HG02588 (cell line): ENCODE measurements at regions not wholly inside any gene's neighbourhood (a gene's known extent, or its start where the extent isn't known, plus 50 kb on each side); places are given as distances from the start of the nearest gene placed in this dataset.

Source experiments
- ATAC-seq: cut with Tn5 transposase; IDR thresholded peaks from one replicate; pipeline ENCODE4 v1.9.1; 2021; ENCODE audit warnings: mild to moderate bottlenecking, moderate library complexity; ENCODE audit not compliant: unreplicated experiment

DNA sequence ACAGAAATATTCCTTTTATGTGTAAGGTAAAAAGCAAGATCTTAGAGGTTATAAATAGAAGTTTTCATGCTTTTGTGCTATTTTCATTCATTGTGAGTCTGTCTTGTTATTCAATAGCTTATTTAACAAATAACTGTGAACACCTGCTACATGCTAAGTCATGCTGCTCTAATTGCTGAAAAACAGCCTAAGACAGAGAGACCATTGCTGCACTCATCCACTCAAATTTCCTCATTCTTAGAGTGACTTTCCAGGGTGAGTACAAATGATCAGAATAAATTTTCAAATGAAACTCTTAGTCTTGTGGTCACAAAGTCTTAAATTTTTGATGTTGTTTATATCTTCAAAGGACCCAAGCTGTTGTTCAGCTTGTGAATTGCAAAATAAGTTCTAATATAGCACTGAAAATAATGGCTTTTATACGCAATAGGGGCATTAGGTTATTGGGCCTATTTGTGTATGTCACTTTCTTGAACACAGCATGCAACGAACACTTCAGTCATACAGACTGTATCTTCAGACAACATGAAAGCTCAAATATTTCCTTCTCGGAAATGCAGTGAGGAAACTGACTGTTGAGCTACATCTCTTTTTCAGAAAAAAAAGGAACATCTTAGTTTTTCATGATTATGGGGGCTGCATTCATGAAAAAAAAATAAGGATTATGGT is 247.9 kb upstream of the PCDH15 start:
- no peak for ATAC-seq

DNA sequence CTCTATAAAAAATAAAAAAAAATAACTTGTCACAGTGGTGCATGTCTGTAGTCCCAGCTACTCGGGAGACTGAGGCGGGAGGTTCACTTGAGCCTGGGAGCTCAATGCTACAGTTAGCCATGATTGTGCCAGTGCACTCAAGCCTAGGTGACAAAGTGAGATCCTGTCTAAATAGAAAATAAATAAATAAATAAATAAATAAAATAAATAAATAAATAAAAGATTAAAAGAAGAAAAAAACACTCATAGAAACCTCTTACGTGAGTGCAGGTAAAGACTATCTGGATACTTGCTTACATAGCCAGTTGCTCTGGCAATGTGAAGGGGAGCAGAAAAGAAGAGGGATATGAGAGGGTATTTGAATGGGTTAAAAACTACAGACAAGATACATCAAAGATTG is 242.5 kb upstream of the PCDH15 start:
- no peak for ATAC-seq

DNA sequence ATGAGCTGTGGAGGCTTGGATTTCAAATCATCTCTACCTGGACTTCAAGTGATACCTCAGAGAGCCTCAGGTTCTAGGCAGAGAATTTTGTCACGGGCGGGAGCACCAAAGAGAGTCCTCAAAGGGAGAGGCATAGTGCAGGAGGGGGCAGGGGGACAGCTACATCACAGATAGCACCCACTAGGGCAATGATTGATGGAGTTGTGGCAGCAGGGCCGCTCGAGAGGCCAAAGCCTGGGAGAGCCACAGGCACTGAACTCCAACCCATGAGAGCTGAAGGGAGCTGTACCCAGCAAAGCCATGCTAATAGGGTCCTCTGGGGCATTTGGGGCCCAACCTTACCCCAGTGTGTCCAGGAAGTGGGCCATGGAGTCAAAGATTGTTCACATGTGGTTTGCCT is 232.0 kb upstream of the PCDH15 start:
- ATAC-seq: no peak

DNA sequence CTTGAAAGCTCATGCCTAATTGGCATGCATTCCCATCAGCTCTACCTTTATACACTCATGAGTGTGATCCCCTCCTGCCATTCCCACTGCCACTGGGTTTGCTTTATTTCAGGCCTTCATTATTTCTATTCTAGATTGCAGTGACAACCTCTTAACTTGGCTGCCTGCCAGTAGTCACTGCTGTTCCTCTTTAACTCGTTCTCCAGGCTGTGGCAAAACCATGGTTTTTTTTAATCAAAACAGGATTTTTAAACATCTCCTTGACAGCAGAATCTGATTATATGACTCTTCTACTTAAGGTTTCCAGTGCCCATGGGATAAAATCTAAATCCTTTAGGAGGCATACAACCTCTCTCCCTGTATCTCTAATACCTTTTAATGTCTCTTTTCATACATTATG is 223.7 kb upstream of the PCDH15 start:
- no peak for ATAC-seq

DNA sequence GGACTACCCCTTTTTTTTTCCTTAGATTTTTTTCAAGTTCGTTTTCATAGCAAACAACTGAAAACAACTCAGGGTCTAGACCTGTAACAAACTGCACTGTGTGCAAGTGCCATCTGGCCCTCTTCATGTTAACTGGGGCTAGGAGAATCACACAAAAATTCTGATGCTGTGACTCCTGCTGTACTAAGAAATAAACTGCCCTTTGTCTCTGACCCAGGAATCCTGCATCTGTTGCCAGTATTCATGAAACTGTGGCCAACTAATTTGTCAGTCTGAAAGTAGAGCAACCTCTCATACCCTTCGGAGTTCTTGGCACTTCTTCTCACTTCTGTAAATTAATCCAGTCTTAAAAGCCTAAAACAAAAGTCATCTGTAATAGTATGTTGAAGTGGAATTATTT is 218.4 kb upstream of the PCDH15 start:
- ATAC-seq: no peak

DNA sequence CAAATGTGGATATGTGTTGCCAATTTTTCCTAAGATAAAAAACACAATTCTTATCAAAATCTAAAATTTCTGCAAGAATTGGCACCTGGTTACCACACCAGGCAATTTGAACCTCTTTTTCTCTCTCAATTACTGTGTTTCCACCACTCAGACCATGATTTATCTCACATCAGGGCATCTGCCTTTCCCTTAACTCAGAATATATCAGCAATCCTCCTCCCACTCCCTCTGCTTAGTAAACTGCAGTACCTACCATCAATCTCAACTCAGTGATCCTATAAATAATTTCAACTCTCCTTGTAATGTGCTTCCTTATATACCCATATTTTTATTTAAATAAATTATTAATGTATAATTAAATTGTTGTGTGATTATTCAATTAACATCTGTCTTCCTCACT is 212.3 kb upstream of the PCDH15 start:
- ATAC-seq: no peak

DNA sequence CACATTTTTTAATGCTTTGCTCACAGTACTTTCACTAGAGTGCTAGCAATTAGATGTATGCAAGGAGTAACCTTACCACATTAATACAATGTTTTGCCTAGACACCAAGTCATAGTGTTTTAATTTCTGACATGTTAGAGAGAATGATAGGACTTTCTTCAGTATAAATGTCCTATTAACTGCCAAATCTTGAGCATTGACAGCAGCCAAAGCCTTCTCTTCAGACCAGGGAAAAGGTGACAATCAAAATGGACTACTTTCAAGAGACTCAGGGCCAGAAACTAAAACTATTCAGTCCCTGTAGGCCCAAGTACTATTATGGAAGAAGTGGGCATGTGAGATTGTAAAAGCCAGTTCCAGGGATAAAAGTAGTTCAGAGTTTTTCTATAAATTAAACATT is 201.4 kb upstream of the PCDH15 start:
- no peak for ATAC-seq

DNA sequence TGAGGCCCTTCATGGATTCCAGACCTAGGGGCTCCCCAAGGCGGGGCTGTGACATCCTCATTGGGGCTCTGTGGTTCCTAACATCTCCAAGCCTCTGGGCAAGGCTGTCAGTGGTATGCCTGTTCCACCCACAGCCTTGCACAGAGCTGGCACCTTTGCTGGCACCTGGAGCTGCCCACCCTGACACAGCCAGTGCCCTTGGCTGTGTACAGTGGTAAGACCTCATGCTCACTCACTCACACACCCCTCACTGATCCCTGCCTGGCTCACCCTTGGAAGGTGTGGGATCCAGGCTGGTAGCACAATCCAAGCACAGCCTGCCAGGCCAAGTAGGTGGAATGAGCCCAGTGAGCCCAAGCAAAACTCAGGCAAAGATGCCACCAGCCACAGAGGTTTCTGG is 200.4 kb upstream of the PCDH15 start:
- no peak for ATAC-seq

DNA sequence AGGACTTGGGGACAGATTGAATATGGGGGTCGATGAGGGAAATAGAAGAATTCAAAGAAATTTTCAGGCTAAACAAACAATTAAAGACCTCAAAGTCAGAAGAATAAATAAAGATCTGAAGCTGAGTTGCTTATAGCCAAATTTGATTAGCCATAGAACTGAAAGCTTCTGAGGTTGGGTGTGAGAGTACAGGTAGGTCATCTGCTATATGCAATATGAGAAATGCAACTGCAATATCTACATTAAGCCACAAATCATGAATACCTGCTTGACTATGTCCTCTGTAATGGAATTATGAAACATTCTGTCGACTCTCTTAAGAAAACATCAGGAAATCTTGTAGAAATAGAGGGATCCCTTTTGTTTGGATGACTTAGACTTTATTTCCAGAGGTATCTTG is 192.1 kb upstream of the PCDH15 start:
- ATAC-seq: no peak

DNA sequence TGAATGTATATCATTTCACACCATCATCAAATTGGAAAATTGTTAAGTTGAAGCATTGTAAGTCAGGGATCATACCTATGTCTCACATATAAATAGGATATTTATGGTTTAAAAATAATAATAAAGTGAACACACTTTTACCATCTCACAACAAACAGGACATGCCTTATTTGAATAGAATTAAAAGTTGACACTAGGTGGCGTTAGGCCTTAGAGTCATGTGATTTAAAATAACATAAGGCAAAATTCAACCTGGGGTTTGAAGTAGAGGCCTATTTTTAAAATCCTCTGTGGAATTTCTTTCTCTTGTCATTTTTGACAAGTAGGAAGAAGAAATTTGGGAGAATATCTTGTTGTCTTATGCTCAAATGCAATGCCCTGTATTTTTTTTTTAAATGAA is 184.7 kb upstream of the PCDH15 start:
- no peak for ATAC-seq

DNA sequence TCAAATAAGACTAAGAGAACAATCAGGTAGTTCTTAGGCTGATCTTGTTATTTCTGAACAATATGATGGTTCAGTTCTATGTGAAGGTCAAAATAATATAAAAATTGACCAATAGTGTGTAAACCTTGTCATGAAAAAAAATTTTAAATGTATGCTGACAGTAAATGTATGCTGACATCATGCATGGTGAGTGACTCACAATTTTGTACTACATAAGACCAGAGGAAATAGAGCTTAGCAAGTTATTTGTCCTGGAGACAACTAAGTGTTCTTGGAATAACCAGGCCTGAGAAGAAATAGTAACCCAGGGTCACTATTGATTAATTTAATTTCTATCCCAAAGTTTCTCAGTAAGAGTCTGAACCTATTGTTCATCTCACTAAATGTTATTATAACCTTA is 182.2 kb upstream of the PCDH15 start:
- no peak for ATAC-seq

DNA sequence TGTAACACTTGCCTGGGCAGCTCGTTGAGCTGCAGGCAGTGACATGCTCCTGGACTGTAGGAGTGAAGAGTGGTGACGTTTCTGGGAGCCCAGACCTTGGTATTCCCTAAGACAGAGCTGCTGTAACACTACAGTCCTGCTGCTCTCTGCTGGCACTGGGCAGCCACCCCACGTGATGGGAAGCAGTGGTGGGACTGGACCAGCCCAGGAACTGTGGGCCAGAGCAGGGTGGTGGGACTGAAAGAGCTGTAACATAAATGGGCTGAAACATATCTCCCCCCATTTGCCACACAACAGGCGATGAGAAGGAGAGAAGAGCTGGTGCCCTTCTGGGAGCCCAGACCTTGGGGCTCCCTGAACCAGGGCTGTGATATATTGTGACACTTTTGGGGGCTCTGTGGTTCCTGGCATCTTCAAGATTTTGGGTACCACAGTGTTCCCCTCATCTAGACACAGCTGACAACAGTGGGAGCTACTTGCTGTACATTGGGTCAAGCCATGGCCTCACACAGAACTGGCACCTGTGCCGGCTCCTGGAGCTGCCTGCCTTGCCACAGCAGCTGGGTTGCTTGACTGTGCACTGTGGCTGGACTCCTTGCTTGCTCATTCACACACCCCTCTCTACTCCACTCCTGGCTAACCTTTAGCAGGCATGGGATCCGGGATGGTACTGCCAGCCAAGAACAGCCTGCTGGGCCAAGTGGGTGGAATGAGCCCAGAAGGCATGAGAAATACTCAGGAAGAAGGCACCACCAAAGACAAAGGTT is 161.3 kb upstream of the PCDH15 start:
- ATAC-seq: no peak

DNA sequence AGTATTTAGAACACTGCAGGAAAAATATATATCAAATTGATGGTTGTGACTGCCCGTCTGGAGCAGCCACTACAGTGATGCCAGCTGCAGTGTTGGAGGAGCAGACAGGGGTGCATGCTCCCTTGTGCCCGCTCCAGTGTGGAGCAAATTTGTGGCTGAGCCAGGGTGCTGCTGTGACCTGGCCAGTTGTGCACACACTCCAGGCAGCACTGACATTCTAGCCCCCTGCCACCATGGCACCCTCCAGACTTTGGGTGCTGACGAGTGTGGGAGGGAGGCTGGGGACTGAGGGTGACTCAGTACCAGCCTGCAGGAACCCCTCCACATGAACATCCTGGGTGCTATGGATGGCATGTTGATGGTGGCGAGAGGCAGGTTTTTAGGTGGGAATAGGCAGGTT is 160.0 kb upstream of the PCDH15 start:
- no peak for ATAC-seq

DNA sequence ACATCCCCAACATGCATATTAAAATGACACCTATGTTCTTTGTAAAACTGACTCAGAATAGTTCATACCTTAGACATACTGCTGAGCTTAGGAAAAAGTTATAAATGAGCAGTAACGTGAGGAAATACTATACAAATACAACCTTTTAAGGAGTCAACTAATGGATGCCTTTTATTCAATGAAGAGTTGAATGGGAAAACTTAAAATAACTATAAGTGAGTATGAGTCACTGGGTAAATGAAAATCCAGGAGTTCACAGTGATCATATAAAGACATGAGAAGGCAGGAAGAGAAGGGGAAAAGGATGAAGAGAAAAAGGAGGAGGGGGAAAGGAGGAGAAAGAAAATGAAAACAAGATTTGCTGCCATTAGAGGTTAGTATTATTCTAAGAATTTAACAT is 157.8 kb upstream of the PCDH15 start:
- no peak for ATAC-seq

DNA sequence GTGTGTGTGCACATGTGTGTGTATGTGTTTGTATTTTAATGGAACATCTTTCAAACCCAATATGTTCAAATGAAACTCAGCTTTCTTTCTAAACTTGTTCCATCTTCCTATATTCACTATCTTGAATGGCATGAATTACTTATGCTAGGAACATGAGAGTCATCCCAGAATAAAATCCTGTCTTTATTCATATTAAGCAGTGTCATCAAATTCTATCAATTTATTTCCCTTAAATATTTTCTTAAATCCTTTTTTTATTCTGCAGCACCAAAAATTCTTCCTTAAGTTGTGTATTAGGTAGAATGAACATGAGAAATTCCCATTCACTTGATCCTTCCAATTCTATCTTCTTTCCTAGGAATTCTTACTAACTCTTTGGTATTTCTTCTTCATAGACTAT is 146.6 kb upstream of the PCDH15 start:
- ATAC-seq: no peak

DNA sequence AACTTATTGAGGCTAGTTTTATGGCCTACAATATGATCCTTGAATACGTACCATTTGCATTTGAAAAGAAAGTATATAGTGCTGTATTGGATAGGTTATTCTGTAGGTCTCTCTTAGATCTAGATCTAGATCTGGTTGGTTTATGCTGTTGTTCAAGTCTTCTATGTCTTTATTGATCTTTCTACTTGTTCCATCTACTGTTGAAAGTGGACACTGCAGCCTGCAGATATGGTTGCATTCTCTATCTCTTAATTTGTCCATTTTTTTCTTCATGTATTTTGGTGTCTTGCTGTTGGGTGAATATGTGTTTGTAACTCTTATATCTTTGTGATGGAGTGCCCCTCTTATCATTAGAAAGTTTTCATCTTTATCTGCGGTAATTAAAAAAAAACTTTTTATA is 139.4 kb upstream of the PCDH15 start:
- no peak for ATAC-seq

DNA sequence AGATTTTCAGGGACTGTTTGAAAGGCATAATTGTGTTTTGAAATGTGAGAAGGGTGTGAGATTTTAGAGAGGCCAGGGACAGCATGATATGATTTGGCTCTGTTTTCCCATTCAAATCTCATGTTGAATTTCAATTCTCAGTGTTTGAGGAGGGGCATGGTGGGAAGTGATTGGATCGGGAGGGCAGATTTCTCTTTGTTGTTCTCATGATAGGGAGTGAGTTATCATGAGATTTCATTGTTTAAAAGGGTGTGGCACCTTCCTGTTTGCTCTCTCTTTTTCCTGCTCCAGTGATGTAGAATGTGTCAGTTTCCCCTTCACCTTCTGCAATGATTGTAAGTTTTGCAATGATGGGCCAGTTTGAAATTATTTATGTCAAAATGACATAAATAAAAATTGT is 113.0 kb upstream of the PCDH15 start:
- no peak for ATAC-seq

DNA sequence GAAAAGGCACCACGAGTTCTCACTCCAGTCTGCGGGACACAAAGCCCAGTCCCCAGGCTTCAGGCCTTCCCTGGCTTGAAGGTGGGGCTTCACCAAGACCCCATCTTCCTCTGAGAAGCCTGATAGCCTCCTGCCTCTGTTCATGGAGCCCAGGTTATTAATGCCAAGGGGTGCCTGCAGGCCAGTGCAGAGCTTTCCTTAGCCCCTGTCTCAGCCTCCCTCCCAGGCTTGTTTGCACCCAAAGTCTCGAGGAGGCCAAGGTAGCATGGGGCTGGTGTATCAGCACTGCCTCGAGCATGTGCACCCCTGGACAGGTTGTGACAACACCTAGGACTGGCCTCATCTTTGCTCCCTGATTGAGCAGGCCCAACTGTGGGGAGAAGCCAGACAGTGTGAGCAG is 108.1 kb upstream of the PCDH15 start:
- ATAC-seq: no peak

DNA sequence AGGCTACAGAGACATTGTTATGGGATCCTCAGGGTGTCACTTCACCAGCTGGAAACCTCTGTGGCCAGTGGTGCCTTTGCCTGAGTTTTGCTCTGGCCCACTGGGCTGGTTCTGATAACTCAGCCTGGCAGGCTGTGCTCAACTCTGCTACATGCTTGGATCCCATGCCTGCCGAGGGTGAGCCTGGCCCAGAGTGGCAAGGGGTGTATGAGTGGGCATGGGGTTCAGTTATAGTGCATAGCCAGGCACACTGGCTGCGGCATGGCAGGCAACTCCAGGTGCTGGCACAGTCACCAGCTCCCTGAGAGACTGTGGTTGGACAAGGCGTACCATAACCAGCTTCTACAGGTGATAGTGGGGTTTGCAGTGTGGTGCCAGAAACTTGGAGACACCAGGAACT is 107.0 kb upstream of the PCDH15 start:
- no peak for ATAC-seq

DNA sequence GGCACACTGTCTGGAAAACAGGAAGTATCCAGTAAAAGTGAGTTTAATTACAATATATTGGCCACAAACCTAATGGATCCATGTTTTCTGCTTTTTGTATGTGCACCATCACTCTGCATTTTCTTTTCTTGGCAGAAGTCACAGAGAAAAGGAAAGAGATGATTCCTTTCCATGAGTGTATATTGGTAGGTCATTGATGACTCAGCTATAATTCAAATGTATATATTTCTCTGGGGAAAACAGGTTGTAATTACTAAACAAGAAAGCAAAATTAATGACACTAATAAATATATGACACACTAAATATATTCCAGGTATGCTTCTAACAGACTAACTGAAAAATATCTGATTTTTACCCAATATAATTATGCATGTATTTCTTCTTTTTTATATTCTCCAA is 105.9 kb upstream of the PCDH15 start:
- ATAC-seq: no peak

DNA sequence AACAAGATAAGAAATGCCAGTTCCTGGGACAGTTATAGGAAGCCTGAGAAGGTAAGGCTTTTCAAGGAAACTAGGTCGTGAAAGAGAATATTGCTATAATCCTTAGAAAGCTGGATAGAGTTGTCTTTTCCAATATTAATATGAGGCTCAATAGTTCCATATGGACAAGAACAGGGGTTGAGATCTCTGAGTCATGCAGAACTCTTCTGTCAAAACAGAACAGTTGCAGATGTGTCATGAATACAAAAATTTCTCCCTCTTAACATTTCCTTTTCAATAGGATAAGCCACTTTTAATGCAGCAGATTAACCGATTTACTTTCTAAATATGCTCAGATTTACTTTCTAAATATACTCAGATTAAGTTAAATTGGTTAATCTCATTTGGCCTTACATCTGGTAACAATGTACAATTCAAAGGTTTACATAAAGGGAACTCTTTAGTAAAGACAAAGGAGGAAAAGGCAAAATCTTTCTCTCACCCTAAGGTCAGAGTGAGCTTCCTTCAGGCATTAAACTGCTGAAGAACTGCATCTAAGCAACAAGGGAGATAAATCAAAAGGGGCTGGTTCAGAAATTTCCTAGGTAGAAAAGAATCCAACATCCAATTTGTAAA is 104.7 kb upstream of the PCDH15 start:
- no peak for ATAC-seq

DNA sequence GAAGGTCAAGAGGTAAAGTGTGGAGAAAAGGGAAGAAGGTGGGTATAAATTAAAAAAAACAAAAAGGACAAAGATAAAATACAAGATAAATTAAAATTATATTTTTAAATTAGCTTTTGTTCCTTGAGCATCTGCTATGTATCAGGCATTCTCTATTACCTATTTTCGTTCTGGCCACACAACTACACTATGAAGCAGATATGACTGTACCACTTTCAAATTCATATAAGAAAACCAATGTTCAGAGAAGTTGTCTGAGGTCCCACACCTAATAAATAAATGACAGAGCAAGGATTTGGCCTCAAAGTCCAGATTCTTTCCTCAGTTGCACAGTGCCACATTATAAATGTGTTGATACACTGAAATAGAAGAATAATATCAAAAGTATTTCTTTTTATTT is 103.8 kb upstream of the PCDH15 start:
- ATAC-seq: no peak
